ENCODE measurements at regions not wholly inside any gene's neighbourhood (a gene's known extent, or its start where the extent isn't known, plus 50 kb on each side); places are given as distances from the start of the nearest gene placed in this dataset.

GRCh38 chr6:67880939-67881705, 754.0 kb upstream of the ADGRB3 start (continued):
- TF ChIP-seq ZNF583 (CRISPR knock-in tag; IDR thresholded peaks at IDR 0.05) = peak; percentile 20; the same call in 1 of the 2 replicates
- peak; percentile 32 to 33; a peak in 1 of 4 replicates for TF ChIP-seq BCLAF1 (IDR thresholded peaks at IDR 0.05; ENCODE audit: borderline replicate concordance in 1 of 2, control insufficient read depth in 1 of 2, low read depth in 2 of 2, low read length in 1 of 2)
- no peak for TF ChIP-seq TEAD2 (tag; IDR thresholded peaks at IDR 0.05)
- no peak for TF ChIP-seq TGIF2 (CRISPR knock-in tag; IDR thresholded peaks at IDR 0.05)
- TF ChIP-seq ZNF589 (CRISPR knock-in tag; IDR thresholded peaks at IDR 0.05; ENCODE audit: low read depth) = peak; percentile 67; the same call in 1 of the 2 replicates
- TF ChIP-seq ZNF12 (CRISPR knock-in tag; IDR thresholded peaks at IDR 0.05) = no peak
- 0 out of 4 replicates have a peak, but pooled peaks of 1 of the 2 experiments have one; percentile 19 for TF ChIP-seq MLX (CRISPR knock-in tag; conservative IDR thresholded peaks at IDR 0.05)
- no peak for TF ChIP-seq BCL6 (CRISPR knock-in tag; IDR thresholded peaks at IDR 0.05)
- no peak for TF ChIP-seq SAP30 (IDR thresholded peaks at IDR 0.05; ENCODE audit: borderline replicate concordance, insufficient read depth, low read depth, low read length, poor library complexity, severe bottlenecking)
- TF ChIP-seq KAT2B (IDR thresholded peaks at IDR 0.05; ENCODE audit: low read depth, low read length) = no peak
- TF ChIP-seq EHMT2 (IDR thresholded peaks at IDR 0.05) = no peak
- peak; percentile 81 for TF ChIP-seq SMAD4 (CRISPR knock-in tag; conservative IDR thresholded peaks at IDR 0.05)
- no peak for TF ChIP-seq MCM2 (IDR thresholded peaks at IDR 0.05; ENCODE audit: low read depth)
- 0 out of 2 replicates have a peak, but pooled peaks have one; percentile 24 for TF ChIP-seq SMAD3 (CRISPR knock-in tag; conservative IDR thresholded peaks at IDR 0.05)
- TF ChIP-seq NR2F6 (CRISPR knock-in tag; IDR thresholded peaks at IDR 0.05) = no peak
- TF ChIP-seq E2F4 (CRISPR knock-in tag; IDR thresholded peaks at IDR 0.05; ENCODE audit: low read depth) = no peak
- peak; percentile 96 for TF ChIP-seq POLR2H (tag; IDR thresholded peaks at IDR 0.05; ENCODE audit: low read depth)
- TF ChIP-seq SIN3B (IDR thresholded peaks at IDR 0.05; ENCODE audit: low read depth) = no peak
- TF ChIP-seq SP1 (CRISPR knock-in tag; IDR thresholded peaks at IDR 0.05) = peak; percentile 53; the same call in 1 of the 2 replicates
- no peak; the same call in 1 of the 2 replicates for TF ChIP-seq ZNF655 (CRISPR knock-in tag; IDR thresholded peaks at IDR 0.05)
- TF ChIP-seq SIRT6 (IDR thresholded peaks at IDR 0.05; ENCODE audit: low read depth, low read length) = peak; percentile 71
- no peak for TF ChIP-seq CHD2 (IDR thresholded peaks at IDR 0.05; ENCODE audit: low read depth, low read length)
- TF ChIP-seq PRMT5 (CRISPR knock-in tag; IDR thresholded peaks at IDR 0.05) = no peak

All from K562 (cell line).